GM19467 (cell line): ENCODE measurements at regions not wholly inside any gene's neighbourhood (a gene's known extent, or its start where the extent isn't known, plus 50 kb on each side); places are given as distances from the start of the nearest gene placed in this dataset.

Source experiments
- ATAC-seq: cut with Tn5 transposase; IDR thresholded peaks from one replicate; pipeline ENCODE4 v1.9.1; 2021; ENCODE audit warnings: mild to moderate bottlenecking, moderate library complexity; ENCODE audit not compliant: unreplicated experiment

- no peak for ATAC-seq
Measured at GRCh38 chr10:6660460-6660859, 80.4 kb upstream of the PRKCQ start.

GRCh38 chr10:6659451-6659850, 79.4 kb upstream of the PRKCQ start:
- ATAC-seq, result no peak

GRCh38 chr10:6657669-6658068, 77.6 kb upstream of the PRKCQ start:
- ATAC-seq, result no peak

DNA sequence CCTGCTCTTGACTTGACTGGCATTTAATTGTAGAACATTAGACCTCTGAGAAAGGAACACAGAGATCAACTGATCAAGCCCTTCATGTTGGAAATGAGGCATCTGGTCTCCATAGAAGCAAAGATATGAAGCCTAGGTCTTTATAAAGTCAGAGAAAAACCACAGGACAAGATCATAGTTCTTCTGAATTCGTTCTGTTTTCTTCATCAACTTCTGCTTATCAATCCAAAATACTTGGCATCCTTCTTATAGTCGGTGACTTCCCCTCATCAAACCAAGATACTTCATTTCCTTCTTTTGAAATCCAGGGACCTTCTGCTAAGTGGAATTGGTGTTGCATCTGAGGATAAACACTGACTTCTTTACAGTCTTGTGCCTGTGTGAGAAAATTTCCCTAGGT, 77.1 kb upstream of the PRKCQ start:
- ATAC-seq, result no peak

GRCh38 chr10:6654571-6654970, 74.5 kb upstream of the PRKCQ start:
- no peak for ATAC-seq

GRCh38 chr10:6650586-6650985, 70.5 kb upstream of the PRKCQ start:
- no peak for ATAC-seq

DNA sequence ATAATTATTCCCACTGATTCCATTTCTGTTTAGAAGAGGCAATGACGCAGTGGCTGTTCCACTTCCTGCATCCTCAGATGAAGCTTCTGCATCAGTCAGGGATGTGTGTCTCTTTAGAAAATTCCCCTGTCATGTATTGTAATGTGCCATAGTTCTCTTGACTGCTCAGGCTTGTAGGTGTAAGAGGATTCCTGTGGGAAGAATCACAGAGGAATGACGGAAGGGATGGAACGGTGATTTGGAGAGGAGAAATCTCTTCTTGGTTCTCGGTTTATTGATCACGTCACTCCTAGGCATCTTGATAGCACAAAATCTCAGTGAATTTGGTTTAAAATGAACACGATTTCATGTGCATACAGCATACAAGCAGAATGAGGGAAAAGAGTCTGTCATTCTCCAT, 69.8 kb upstream of the PRKCQ start:
- ATAC-seq, result no peak

DNA sequence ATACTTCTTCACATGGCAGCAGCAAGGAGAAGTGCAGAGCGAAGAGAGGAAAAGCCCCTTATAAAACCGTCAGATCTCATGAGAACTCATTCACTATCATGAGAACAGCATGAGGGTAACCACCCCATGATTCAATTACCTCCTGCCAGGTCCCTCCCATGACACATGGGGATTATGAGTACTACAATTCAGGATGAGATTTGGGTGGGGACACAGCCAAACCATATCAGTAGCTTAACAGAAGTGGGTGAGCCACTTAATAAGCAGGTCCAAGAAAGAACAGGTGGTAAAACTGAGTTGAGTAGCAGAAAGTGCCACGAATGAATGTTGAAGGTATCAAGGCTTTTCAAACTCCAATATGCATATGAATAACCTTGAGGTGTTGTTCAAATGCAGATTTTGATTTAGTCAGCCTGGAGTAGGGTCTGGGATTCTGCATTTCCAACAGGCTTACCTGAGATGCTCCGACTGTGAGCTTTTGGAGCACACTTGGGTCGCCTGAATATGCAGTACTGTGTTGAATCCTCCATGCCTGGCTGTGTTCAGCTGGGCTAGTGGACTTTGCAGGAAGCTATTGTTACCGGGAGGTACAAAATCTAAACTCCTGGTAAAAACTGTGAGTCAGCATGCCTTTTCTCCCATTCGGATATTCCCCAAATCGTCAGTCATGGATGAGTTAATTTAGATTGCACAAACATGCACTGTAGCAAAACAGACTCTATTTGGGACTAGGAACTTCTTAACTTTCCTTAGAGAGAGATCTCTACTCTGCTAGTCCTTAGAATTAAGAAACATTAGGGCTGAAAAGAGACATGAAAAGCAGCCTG, 69.0 kb upstream of the PRKCQ start:
- ATAC-seq, result no peak

GRCh38 chr10:6647811-6648526, 67.9 kb upstream of the PRKCQ start:
- ATAC-seq, result peak; percentile 77

GRCh38 chr10:6643962-6644361, 63.9 kb upstream of the PRKCQ start:
- ATAC-seq, result no peak

DNA sequence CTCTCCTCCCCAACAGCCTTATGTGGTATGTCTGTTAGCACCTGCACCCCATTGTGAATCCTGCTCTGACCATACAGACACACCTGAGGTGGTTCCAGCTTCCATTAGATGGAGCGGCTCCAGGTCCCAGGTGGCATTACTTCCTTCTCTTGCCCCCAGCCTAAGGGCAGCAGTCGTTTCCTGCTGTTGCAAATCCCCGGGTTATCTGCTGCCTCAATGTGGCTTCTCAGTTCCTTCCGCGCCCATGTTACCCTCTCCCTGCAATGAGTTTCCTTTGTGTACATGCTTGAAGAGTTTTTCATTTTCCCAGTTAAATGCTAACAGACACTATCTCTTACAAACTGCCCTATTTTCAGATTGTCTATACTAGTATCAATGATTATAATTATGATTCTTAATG, 62.8 kb upstream of the PRKCQ start:
- ATAC-seq, result no peak

GRCh38 chr10:6640433-6641040, 60.5 kb upstream of the PRKCQ start:
- no peak for ATAC-seq

GRCh38 chr10:6637053-6637452, 57.0 kb upstream of the PRKCQ start:
- no peak for ATAC-seq

- ATAC-seq, result no peak
Measured at GRCh38 chr10:6635784-6636183, 55.7 kb upstream of the PRKCQ start.
